Pons (tissue), 1 donor: ENCODE measurements at regions not wholly inside any gene's neighbourhood (a gene's known extent, or its start where the extent isn't known, plus 50 kb on each side); places are given as distances from the start of the nearest gene placed in this dataset.

Experiments used
- DNase-seq: peaks from one replicate; pipeline ENCODE4 v3.0.0-alpha.2; 2016; ENCODE audit warnings: low spot score

DNA sequence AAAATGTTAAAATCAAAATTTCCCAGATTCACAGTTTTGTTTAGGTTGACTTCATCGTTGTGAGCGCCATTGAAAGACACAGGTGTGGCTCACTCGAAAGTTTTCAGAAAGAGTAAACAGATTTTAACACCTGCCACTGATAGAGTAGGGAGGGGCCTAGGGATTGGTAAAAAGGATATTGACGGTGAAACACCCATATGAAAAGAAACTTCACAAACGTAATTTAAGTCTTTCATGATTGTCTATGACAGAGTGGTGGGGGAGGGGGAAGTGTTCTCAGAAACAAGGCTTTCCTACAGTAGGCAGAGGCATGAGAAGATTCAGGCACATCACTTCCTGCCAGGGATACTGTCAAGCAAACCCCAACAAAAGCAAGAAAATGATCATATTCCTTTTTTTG lies 101.4 kb downstream of the PERP start:
- no peak for DNase-seq

DNA sequence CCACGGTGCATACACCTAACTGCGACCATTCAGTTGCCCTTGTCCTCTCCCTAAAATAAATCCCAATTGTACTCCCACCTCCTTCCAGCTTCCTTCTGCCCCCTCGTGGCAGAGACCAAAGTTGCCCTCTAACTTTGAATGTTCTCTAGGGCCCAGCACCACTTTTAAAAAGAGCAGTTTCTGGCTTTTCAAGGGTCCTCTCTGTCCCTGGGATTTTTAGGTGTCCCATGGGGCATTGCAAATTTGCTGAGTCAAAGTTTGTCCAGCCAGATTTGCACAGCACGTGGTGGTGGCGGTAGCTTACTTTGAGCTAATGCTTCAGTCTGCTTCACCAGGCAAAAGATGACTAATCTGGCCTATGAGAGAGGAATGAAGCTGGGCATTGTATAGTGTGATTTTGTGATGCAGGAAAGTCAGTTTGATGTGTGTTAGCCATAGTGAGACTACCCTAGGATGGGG lies 100.2 kb downstream of the PERP start:
- DNase-seq: no peak

DNA sequence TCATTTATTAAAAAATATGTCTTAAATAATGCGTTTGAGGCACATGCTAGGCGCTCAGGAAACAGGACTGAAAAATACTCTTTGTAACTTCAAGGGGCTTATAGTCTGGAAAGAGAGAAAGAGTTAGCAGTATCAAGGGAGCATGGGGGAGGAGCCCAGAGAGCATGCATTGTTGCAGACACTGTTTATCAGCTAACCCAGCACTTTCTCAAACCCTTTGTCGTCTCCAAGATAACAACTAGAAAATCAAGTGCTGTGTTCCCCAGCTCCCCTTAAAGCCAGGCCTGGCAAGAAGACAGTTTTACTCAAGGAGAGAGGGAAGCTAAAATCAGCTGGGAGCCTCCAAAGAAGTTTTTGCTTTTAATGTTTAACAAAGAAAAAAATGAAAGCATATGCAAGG lies 98.4 kb downstream of the PERP start:
- DNase-seq: no peak

DNA sequence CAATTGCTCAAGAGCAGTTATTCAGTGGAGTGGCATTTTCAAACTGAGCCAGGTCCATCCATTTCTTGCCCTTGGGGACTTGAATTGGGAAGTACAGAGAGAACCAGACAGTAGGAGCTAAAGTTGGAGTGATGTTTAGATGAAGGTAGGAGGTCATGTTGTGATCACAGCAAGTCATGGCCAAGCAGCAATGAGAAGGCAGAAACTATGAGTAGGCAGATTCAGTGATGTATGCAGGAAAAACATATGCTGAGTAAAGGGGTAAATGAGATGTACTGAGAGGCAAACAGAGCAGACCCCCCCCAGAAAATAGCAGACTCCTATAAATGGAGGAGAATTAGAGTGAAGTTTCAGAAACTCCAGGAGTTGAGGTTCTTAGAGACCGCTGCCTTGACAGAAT lies 95.8 kb downstream of the PERP start:
- no peak for DNase-seq

DNA sequence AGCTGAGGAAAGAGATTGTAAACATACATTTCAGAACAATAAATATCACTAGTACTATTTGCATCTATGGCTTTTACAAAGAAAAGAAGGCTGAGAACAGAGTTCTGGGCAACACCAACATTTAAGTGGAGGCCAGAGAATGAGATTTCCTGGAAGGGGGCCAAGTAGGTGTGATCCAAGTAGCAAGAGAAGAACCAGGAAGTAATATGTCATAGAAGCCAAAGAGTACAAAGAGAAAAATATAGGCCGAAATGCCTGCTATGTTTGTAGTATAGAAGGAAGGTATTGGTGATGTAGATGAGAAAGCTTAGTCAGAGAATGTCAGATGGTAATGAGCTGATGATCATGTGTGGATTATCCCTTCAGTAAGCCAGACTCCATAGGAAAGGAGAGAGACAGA lies 94.5 kb downstream of the PERP start:
- DNase-seq: no peak

DNA sequence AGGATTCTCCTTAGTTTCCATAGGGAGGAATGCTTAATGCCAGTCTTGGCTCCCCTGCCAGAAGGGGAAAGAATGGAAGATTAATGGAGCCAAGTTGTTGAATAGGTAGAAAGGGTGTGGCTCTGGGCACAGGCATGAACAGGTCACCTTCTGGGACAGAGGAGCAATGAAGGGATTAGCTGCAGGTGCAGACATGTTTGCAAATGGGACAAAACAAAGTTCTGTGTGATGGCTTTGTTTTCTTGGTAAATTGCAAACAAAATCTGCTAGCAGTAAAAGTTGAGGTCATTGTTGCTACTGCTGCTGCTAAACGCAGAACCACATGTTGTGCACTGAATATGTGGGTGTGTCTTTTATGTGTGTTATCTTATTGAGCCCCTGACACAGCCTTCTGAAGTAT lies 93.3 kb downstream of the PERP start:
- DNase-seq: no peak

DNA sequence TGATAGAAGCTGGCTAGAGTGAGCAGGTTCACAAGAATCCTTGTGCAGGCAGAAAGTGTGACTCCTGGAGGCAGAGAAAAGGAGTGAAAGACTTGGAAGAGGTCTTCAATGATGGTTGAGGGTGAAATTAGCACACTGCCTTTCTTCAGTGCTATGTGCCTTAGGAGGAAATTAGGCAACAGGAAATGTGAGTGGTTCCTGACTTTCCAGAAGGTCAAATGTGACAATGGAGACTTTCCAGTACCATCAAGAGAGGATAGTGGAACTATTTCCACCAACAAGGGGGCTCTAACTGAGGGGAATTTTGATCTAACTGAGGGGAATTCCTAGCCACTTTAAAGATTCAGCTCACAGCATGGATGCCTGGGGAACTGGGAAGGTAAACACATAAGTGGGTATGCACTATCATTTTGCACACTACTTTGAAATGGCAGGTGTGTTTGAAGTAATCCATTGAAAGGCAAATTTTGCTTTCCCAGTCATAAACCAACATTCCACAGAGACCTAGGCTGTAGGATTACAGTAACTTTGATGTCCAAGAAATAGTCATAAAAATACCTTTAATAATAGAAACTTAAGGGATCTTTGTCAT lies 90.0 kb downstream of the PERP start:
- no peak for DNase-seq

DNA sequence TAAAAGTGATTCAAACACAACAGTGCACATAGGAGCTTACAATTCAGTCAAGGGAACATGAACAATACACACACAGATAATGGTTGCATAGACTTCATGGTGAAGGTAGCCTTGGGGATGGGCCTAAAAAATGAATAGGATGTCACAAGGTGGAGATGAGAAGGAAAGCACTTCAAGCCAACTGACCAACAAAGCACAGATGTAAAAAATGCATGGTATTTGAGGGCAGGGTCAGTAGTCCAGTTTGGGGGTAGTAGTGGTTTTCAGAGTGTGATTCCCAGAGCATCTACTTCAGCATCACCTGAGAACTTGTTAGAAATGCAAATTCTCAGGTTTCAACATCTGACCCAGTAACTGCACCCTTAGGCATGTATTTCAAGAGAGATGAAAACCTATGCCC lies 88.9 kb downstream of the PERP start:
- no peak for DNase-seq

DNA sequence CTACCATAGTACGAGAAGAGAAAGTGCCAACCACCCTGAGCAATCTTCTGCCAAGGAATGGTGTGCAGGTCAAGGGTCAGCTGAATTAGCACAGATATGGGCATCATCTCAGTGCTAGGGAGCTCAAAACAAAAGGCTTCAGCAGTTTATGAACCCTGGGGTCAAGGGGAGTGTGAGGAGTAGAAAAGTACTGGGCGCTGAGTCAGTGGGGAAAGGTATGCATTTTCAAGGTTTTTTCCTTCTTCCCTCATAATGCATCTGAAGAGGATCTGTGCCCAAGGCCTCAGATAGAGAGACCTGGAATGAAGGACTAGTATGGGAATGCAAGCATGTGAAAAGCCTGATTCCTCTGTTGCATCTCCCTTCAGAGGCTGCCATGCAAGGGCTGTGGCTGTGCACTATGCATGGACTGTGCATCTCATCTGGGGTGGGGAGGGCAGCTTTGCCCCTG lies 81.7 kb downstream of the PERP start:
- no peak for DNase-seq

DNA sequence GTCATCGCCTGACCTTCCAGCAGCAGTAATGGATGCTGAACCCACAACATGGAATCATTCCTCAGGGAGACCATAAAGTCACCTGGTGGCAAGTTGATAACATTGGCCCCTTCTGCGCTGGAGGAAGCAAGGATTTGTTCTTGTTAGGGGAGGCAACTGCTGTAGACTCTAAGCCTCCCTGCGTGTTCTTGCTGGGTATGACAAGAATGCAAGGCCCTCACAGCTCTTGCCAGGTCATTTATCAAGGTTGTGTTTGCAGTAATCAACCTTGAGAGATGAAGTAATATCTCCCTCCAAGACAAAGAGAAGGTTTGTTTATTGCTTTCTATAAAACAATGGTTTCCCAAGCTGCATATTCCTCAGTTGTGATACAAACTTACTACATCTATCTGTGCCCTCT lies 80.9 kb downstream of the PERP start:
- DNase-seq: no peak

DNA sequence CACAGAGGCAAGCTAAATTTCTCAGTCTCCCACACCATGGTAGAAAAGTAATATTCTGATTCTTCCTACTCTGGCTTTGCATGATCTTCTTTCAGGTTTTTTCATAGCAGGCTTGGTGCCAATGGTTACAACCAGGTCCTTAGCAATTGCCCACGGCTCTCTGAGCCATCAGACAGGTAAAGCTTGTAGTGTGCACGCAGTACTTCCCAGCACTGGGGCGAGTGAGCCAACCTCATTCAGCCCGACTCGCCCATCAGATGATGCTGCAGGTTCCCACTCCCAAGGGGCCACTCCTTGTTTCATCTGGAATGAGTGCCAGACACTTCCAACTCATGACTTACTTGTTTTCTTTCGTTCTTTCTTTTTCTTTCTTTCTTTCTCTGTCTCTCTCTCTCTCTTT lies 78.3 kb downstream of the PERP start:
- DNase-seq: no peak

DNA sequence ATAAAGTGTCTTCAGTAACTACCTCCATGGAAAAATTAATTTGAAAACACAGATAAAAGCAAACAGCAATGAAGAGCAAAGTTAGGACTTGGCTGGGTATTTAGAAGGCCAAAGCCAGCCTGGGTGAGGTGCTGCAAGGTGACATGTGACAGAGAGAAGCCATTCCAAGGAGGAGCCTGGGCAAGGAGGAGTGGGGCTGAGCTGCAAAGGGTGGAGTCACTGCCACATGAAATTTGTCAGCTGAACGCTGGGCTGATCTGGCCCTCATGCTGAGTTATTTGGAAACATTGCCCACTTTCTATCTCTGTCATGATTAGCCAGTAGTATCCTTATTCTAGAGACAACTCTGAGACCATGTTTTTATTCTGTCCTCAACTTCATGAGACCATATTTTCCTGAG lies 76.3 kb downstream of the PERP start:
- DNase-seq: no peak

DNA sequence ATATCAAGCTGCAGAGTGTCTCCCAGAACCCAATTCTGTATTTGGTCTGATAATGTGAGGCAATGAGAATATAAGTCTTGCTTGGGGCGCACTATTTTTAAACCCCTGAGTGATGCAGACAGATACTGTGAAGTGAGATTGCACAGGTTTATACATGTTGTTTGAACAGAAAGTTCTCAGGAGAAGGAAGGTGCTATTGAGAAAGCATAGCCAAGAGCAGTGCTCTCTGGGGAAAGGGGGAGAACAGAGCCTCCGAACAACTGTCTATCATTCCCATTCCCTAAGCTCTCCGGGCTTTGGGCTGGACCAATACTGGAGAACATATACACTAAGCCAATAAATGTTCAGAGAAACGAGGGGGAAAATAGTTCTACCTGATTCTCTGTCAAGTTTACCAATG lies 75.8 kb downstream of the PERP start:
- DNase-seq: no peak

DNA sequence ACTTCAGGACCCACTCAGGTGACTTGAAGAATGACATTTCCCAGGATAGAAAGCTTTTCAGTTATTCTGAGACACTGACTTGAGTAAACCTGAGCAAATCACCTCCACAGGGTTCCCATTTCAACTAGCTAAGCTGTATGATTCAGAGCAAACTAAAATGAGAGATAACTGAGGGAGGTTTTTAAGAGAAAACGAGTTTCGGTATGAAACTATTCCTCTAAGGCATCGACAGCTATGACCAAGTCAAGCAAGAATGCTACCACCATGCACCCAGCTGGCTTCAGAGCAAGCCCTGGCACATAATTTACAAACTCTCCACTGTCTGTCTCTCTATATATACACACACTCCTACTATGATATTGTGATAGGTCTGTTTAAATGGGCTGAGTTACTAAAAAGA lies 75.4 kb downstream of the PERP start:
- no peak for DNase-seq

DNA sequence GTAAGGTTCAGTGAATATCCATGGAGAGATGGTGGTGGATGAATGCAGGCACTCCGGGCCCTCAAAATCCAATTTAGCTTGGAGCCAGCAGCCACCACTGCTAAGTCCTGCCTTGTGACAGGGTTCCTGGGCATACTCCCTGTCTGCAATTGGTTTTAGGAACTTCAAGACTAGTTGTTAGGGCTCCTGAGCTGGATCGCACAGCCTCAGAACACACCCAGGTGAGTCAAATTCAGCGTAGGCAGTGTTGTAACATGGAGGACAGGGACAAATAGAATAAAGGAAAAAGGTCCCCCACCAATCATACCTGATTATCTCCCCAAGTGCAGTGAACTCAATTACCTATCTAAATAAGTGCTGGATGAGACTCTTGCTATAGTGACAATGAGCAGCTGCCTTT lies 74.6 kb downstream of the PERP start:
- no peak for DNase-seq

DNA sequence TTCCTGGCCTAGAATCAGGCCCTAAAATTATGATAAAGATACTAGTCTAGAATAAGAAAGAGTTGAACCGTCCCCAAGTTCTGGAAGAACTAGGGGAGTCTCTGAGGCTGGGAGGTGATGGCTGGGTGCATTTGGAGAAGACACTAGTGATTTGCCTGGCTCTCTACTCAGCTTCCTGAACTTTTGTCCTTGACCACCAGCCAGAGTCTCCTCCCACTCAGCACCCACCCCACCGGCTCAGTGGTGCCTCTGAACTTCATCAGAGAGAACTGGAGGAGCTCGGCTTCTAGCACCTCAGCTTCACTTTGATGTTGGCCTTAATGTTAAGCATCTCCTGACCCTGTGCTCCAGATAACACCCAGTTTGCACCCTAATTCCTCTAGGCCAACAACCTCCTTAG lies 73.0 kb downstream of the PERP start:
- no peak for DNase-seq

DNA sequence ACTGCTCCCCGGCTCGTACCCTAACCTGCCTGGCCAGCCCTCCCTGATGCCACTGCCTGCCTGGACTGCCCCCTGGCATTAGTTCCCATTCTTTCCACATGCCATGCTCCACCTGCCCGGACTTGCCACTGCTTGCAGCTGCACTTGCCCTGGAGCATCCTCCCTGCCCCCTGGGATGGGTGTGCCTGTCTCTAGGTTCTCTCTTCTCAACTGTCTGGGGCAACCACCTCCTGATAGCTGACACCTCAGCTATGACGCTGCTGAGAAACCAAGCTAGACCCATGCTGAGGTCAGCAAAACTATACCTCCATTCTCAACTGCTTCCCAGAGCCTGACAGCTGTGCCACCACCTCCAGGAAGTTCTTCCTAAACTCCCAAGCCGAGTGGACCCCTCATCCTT lies 72.1 kb downstream of the PERP start:
- DNase-seq: no peak

DNA sequence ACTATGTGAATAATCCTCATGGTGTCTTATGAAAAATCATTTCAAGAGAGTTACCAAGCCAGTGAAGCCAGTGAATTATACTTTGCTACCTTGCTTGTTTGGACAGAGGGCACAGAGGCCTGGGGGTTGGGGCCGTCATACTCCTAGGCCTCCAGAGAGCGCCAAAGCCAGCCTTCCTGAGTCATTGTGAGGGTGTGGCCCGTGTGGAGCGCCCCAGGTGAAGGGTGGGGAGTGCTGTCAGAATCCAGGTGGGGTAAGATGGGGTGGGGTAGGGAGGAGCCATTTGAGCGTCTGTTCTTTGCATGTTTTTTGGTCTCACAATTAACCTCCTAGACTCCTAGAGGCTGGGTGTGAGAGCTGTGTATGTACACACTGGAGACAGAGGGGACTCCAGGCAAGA lies 71.1 kb downstream of the PERP start:
- DNase-seq: no peak

DNA sequence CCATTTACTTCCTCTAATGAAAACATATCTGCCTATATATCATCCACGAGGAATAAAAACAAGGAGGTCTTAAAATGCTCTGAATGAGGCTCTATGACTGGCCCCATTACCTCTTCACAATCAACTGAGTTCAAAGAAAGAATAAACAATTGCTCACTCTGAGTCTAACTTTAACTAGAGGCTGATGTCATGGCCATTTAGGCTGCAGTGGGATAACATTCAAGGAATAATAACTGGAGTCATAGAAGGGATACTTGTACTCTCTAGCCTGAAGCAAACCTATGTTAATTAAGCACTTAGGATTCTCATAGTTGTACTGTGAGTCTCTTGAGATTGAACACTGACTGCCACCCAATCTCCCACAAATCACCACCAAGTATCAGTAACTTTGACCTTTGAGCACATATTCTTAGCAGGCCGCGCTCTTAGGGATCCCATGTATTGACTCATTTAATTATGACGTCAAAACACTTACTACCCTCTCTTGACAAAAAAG lies 70.2 kb downstream of the PERP start:
- DNase-seq: no peak

DNA sequence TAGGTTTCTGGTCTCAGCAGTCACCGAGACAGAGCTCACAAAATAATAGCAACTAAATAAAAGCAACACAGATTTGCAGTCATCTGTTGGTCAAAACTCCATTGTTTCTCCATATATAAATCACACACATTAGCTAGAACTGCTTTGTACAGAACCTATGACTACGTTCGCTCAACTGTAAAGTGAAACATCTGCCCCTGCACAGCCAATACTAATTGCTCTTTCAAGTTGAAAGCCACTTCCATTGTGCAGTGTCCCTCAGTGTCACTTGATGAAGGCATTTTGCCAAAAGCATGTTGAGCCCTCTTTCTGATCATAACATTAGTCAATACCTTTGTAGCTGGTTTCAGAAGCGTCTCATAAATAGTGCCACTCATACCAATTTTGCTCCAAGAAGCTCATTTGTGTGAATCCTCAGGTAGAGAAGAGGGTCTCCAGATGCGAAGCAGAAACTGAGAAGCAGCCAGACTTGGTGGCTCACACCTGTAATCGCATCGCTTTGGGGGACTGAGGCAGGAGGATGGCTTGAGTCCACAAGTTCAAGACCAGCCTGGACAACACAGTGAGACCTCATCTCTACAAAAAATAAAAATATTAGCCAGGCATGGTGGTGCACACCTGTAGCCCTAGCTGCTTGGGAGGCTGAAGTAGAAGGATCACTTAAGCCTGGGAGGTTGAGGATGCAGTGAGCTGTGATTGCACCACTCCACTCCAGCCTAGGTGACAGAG lies 68.9 kb downstream of the PERP start:
- DNase-seq: no peak
